GM21786 (cell line): ENCODE measurements at regions not wholly inside any gene's neighbourhood (a gene's known extent, or its start where the extent isn't known, plus 50 kb on each side); places are given as distances from the start of the nearest gene placed in this dataset.
A peak's percentile ranks its signal among the peaks of the same experiment; 100 is the strongest.
"Not testable (repeated sequence)": the region's sequence is repeated elsewhere in the genome, so short reads cannot be mapped to it uniquely, and the experiment has no call there.

Experiments
- ATAC-seq: cut with Tn5 transposase; IDR thresholded peaks from one replicate; pipeline ENCODE4 v1.9.1; 2021; ENCODE audit not compliant: unreplicated experiment

GRCh38 chr6:90463359-90463758 lies 123.5 kb downstream of the MAP3K7 start:
- peak; percentile 39 for ATAC-seq

- no peak for ATAC-seq
Measured at GRCh38 chr6:90462102-90462501, 124.8 kb downstream of the MAP3K7 start.

DNA sequence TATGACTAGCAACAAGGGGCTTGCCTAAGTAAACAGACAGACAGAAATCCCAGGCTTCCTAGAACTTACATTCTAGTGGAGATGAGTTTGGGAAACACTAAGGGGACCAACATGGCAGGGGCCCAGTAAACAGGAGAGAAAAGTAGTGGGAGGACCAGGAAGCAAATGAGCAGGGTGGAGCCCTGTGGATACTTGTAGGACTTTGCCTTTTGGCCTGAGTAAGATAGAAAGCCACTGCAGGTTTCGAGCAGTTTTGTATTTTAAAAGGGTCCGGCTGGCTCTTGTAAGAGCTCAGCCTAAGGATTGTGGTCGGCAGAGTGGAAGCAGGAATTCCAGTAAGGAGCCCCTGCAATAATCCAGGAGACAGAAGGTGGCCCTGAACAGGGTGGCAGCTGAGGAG lies 125.5 kb downstream of the MAP3K7 start:
- ATAC-seq, result no peak

DNA sequence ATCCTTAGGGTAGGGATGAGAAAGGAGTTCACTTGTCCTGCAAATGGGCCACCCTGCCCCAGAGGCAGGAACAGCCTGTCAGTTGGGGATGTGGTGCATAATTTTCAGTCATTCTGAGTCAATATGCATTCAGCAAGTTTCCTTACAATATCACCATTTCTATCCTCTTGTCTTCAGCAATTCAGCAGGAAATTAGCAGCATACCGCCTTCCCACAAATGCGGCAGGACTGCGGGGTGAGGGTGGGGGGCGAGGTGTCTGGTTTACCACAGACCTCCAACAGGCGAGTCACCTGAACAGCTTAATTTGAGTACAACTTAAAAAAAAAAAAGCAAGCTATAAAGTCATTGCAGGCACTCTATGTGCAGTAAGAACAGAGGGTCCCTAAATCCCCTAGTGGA lies 126.8 kb downstream of the MAP3K7 start:
- ATAC-seq, result no peak

- ATAC-seq, result no peak
Measured at GRCh38 chr6:90459225-90459758, 127.6 kb downstream of the MAP3K7 start.

DNA sequence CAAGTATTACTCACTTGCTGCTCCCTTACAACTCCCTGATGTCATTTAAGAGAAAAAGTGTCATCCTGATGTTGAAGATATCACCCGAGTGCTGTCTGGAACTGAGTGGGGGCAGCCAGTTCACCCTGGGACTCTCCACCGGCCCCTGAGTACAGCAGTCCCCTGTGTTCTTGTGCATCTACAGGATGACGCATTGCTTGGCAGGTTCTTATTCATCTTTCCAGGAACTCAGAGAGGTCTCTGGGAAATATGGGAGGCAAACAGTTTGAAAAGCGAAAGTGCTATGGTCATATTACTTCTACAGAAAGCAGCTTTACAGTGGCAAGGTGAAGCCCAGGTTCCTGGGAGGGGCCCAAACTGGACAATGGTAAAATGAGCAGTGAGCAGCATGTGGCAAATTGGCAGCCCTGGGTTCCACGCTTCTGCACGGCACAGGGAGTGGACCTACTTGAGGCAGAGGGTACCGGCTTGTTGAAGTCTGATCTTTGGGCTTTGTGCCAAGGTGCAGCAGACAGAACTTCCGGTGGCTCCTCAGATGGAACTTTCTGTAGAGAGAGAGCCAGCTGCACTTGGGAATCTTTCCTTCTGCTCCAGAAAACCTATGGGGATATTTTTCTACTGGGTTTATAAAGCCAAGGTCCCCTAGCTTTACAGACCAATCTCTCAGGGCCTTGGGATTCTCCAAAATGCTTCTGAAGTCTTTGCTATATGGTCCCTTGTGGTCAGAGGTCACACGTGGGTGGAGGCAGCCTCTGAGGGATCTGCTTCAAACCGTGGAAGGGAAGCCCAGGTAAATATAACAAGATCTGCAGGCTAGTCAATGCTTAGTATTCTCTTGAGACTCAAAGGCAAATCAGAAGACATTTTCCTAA lies 128.3 kb downstream of the MAP3K7 start:
- no peak for ATAC-seq

- ATAC-seq, result no peak
Measured at GRCh38 chr6:90457867-90458259, 129.0 kb downstream of the MAP3K7 start.

GRCh38 chr6:90456997-90457866 lies 129.6 kb downstream of the MAP3K7 start:
- not testable (repeated sequence) for ATAC-seq

- ATAC-seq, result no peak
Measured at GRCh38 chr6:90456001-90456400, 130.9 kb downstream of the MAP3K7 start.

DNA sequence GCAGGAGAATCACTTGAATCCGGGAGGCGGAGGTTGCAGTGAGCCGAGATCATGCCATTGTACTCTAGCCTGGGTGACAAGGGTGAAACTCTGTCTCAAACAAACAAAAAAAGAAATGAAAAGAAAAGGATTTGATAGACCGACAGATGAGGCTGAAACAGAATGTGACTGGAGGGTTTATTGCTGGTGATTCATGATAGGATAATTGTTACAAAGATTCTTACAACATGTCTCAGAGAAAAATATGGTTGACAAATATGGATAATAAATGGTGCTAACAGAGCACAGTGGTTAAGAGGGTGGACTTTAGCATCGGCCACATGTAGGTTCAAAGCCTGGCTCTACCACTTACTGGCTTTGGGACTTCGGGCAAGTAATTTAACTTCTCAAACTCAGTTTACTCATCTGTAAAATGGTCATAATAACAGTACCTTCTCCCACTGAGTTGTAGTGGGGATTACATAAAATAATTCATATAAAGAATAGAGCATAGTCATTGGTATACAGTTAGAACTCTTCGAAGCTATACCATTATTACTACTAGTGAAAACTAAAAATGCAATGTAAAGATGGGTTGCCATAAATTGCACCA lies 131.9 kb downstream of the MAP3K7 start:
- ATAC-seq, result no peak

DNA sequence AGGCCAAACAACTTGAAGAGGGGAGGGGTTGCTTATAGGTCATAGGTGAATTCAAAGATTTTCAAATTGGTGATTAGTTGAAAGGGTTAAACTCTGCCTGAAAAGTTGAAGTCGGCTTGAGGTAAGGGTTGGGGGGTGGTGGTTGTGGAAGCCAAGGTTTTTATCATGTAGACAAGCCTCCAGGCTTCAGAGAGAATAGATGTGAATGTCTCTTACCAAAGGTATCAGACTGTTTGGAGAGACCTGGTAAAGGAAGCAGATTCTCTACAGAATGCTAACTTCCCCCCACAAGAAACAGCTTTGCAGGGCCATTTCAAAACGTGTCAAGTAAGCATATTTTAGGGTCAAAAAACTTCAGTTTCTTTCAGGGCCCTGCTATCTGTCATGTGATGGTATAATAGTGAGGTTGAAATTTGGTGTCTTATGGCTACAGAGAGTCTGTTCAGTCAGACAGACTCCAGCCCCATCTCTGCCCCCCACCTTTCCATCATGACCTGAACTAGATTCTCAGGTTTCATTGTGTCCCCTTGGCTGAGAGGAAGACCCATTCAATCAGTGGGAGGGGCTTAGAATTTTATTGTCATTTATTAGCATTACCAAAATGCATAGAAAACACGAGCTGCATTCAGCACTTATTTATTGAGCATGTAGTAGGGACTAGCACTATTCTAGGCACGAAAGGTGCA lies 136.5 kb downstream of the MAP3K7 start:
- ATAC-seq, result no peak

DNA sequence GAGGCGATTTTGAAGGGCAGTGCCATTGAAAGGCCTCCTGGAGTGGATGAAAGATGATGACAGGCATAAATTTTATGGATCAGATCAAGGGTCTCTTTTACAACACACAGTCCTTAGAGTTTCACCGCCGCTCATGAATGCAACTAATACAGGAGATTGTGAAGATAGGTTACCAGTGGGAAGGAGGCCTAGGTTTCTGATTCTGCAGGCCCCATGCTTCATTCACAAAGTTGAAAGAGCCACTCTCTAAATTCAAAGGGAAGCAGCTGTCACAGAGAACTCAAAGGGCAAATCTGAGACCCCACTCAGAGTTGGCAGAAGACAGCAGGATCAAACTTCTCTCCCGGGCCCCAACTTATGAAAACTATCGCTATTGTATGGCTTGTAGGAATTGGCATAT lies 137.6 kb downstream of the MAP3K7 start:
- no peak for ATAC-seq

DNA sequence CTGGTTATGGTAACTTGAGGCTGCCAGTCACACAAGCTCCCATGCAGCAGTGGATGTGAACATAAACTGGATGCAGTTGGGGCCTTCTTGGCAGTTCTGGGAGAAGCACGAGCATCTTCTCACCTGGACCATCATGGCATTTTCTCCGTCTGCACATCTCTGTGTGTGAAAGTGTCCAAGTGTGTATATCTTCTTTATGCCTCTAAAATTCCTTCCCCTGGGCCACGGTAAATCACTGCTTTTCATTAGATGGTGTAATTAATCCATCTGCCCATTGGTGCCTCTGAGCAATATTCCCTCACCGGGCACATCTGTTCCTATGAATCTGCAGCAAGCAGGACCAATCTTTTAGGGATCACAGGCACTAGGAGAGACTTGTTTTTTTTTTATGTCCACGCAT lies 138.0 kb downstream of the MAP3K7 start:
- no peak for ATAC-seq

GRCh38 chr6:90446164-90446563 lies 140.7 kb downstream of the MAP3K7 start:
- no peak for ATAC-seq

DNA sequence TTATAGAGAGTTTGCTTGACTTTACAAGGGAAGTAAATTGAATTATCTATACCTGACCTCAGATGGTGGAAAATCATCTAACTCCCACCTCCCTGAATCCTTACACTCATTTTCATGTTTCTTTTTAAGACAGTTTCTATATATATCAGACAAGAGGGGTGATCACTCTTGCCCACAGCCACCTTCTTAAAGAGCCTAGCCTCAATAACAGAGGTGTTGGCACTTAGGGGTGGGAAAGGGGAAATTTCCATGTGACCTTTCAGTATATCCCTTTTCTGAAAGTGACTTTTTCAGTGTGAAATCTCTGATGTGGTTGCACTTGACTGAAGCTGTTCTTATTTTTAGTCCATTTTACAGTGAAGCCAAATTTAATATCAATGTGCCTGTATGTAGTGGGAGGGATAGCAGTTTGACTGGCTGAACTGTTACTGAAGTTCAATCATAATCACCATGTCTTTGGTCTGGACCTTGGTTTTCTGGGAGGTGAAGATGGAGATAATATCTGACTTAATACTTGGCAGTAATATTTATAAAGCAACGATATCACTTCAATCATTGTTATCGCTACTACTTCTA lies 141.3 kb downstream of the MAP3K7 start:
- ATAC-seq, result no peak

- ATAC-seq, result no peak
Measured at GRCh38 chr6:90444160-90444714, 142.6 kb downstream of the MAP3K7 start.

DNA sequence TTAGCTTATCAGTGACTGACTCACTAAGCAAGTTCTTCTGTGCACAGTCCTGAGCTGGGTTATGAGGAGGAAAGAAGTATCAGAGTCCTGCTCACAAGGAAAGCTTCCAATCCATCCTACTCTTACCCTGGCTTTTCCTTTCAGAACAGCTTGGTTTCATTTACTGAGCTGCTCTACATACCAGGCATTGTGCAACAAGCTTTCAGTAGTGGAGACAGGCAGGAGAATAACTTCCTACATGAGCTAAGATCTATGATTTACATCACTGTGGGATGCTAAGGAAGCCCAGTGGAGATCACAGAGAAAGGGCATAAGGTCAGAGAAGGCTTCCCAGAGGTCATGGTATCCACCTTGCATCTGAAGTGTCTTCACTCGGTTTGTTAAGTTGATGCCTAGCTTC lies 144.5 kb downstream of the MAP3K7 start:
- ATAC-seq, result no peak

GRCh38 chr6:90440586-90441283 lies 144.1 kb upstream of the BACH2 start:
- ATAC-seq, result no peak

DNA sequence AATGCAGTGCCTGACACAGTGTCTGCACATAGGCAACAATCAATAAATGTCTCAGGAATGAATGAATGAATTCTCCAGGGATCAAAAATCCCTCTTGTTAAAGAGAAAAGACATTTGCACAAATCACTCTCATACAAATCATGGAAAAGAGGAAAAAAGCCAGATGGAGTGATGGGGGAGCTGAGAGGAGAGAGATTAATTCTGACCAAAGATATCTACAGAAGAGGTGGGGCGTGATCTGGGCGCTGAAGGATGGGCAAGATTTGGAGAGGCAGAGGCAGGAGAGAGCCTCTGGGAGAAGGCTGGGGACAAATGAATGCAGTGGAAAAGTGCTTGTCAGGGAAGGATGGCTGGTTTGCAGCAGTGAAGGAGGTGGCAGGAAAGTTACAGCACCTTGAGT lies 142.9 kb upstream of the BACH2 start:
- no peak for ATAC-seq

DNA sequence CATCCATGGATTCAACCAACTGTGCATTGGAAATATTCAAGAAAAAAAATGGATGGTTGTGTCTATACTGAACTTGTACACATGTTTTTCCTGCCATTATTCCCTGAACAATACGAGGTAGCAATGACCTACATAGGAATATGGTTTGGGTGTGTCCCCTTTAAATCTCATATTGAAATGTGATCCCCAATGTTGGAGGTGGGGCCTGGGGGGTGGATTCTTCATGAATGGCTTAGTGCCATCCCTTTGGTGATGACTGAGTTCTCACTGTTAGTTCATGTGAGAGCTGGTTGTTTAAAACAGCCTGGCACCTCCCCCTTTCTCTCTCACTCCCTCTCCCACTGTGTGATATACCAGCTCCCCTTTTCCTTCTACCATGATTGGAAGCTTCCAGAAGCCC lies 139.8 kb upstream of the BACH2 start:
- no peak for ATAC-seq
